HUDEP-2 (cell line): ENCODE measurements at regions not wholly inside any gene's neighbourhood (a gene's known extent, or its start where the extent isn't known, plus 50 kb on each side); places are given as distances from the start of the nearest gene placed in this dataset.

Source experiments
- DNase-seq, 76 experiments: peaks; one replicate each; lab custom pipeline; 2025; ENCODE audit not compliant: unreplicated experiment in 76 of 76; lab: John Stamatoyannopoulos, UW

DNA sequence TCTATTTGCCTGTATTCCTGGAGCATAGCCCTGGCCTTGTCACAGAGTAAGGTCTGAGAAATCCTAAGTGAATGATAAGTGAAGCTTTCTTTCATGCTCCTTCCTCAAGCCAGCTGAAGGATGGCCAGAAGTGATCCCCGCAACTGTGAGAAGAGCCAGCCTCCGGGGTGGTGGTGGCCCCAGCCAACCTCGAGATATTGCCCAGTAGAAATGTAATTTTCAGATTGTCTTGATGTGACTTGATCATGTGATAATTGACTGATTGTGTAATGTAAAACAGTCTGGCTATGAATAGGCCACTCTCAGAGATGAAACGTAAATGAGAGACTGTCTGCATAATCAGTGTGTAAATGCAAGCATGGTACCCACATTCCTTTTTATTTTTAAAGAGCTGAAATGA lies 242.4 kb upstream of the CAMK1G start:
- no peak for DNase-seq

DNA sequence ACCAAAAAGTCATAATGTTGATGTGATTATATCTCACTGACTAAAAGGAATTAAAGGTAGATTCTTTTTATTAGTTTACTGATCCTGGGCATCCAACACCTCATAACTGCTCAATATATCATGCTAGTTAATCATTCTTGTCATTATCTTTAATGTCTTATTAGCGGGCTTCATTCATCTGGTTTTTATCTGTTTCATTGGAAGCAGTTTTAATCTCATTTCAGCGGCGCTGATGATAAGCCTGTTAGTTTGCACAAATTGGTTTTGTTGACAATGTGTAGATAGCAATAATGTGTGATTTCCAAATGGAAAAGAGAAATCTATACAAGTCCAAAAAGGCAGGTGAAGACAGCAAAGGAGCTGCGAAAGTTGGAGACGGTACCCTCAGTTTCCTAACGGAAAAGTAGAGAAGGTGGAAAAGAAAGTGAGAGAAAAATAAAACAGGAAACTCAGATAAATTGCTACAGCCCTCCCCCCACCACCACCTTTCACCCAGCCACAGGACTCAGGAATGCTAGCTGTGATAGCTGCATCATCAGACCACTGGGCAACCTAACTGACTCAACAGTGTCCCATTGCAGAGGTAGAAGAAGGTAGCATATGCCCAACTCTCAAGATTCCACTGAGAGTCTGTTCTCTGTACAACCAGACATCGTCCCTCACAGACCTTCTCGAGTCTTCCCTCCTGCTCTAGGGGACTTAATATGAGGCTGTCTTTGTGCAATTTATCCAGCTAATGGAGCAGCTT lies 241.7 kb upstream of the CAMK1G start:
- no peak for DNase-seq

- DNase-seq = no peak
Measured at GRCh38 chr1:209342441-209343175, 240.9 kb upstream of the CAMK1G start.

DNA sequence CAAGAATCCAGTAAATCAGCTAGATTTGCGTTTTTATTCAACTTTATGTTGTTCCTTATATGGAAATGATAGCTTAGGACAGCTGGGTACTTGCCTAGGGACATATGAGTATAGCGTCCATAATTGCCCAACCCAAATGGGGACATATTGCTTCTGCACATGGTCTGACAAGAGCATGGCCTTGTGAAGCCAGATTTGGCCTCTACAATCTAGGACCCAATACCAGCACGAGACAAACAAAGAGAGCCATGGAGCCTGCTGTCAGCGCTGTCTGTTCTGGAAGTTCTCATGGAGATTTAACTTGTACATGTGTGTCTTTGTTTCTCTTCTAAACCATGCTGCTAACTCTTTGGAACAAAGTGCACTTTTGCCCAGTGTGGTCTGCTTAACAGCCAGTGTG lies 240.0 kb upstream of the CAMK1G start:
- DNase-seq = no peak

DNA sequence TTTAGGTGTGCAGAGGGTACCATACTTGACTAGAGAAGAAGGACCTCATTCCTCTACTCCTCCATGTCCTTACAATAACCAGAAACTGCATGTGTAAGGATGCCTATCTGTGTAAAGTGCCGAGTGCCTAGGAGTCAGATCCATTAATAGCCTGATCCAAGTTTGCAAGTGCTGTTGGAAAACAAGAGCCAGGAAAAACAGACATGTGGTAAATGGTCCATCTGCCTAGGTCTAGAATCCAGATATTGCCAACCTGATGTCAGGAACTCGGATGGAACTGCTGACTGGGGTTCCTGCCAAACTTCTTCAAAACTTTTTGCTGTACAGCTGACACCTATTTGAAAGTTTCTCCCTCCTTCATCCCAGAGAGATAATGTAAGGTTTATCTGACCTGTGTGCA lies 239.4 kb upstream of the CAMK1G start:
- no peak for DNase-seq

DNA sequence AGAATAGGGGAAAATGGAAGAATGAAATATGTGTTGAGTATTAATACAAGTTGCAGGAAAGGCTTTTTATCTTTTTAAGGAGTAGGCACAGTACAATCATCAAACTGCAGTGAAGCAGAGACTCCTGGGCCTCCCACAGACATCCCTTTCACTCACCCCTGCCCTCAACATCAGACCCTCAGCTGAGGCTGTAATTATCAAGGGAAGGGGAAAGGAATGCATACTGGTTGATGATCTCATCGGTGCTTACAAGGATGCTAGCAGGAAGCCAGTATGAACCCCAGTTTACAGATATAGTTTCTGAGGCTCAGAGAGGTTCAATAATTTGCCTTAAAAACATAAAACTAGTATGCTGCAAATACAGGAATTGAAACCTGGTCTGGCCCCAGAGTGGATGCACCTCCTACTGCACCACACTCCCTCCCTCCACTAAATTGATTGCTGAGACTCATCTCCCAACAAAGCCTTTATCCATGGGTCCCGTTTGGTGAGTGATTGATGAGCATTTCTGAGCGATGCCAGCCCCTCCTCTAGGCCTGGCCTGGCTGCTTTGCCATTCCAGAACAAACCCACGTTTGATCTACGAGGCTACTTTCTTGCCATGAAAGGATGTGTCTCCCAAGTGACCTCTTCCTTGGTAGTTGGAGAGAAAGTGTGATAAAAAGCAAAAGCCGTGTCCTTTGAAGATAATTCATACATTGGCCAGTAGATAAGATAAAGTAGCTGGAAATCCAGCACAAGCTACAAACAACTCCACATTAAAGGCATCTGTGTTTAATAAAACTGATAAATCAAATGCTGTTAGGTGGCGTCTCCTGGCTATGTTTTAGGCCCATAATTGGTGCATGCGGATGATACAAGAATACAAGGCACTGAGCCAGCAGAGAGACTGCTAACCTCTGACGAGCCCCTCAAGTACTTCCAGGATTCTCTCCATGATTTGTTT lies 233.9 kb upstream of the CAMK1G start:
- DNase-seq = no peak

DNA sequence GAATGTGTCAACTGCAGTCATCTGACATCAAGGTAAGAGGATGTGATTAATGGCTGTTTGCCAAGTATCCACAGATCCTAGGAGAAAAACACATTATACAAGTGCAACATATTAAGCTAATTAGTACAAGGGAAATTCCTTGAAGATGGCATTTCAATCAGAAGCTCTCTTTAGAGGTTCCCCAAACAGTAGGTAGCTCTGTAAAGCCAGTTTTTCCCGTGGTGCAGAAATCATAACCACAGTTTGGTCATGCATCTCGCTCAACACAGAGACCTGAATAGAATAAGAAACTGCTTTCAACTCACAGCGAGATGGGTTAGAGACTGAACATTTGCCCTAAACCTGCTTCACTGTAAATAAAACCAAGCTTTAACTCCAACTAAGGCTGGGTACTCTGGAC lies 230.5 kb upstream of the CAMK1G start:
- DNase-seq = no peak

GRCh38 chr1:209354111-209354839 lies 229.2 kb upstream of the CAMK1G start:
- DNase-seq = peak in 48 of 76 experiments; percentile 1 to 70 (median 22)

DNA sequence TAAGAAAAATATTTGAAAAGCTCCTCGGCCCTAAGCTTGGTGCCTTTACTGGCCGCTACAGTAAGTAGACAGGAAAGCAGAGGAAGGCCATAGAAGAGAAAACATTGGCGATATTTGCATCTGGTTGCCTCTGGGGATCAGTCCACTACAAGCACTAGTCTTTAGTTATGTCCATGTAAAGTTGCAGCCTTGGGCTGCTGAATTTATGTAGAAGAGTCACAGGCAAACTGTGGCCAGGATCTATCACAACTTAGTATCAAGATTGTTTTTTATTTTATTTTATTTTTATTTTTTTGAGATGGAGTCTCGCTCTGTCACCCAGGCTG lies 228.7 kb upstream of the CAMK1G start:
- no peak for DNase-seq

- no peak for DNase-seq
Measured at GRCh38 chr1:209355415-209355814, 228.1 kb upstream of the CAMK1G start.

DNA sequence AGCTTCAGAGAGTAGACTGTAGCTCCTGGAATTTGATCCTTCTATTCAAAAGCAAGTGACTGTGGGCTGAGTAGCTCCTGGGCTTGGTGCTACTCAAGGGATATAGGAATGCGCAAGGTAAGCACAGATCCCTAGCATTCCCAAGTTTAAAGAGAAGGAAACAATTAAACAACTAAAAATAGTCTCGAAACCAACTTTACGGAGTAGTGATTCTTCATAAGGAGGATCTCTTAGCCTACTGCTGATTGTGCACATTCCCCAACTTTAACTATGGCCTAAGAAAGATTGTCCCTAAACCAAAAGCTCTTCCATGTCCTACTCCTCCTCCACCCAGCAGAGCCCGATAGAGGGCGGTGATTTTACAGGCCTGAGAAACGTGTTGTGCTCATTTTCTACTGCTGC lies 226.5 kb upstream of the CAMK1G start:
- DNase-seq = no peak

GRCh38 chr1:209363112-209363511 lies 220.4 kb upstream of the CAMK1G start:
- no peak for DNase-seq

- no peak for DNase-seq
Measured at GRCh38 chr1:209364716-209365115, 218.8 kb upstream of the CAMK1G start.

DNA sequence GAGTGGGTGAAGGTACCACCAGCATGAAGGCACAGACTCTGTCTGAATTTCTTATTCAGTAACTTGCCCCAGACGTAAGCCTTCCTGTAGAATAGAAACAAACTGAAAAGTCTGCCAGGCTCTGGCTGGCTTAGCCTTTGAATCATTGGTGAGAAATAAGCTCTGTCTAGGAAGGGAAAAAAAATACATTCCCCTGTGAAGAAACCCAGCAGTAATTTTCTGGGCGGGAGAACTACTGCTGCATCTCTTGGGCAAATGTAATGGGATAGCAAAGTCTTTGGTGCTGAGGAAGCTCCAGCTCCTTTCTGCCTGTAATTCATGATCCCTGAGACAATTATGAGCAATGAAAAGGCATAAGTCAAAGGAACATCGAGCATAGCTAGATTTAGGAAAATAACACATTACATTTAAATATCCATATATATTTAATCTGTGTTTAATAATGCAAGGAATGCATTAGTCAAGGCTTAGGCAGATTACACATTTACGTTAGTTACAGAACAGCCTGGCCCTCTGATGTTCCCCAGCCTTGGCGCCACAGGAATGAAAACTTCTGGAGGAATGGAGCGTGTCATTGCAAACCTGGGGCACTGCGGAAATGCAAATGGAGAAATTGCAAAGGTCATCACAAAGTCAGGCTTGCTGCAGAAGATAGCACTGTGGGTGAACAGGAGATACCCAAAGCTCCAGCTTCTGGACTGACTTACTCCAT lies 216.3 kb upstream of the CAMK1G start:
- DNase-seq = no peak

DNA sequence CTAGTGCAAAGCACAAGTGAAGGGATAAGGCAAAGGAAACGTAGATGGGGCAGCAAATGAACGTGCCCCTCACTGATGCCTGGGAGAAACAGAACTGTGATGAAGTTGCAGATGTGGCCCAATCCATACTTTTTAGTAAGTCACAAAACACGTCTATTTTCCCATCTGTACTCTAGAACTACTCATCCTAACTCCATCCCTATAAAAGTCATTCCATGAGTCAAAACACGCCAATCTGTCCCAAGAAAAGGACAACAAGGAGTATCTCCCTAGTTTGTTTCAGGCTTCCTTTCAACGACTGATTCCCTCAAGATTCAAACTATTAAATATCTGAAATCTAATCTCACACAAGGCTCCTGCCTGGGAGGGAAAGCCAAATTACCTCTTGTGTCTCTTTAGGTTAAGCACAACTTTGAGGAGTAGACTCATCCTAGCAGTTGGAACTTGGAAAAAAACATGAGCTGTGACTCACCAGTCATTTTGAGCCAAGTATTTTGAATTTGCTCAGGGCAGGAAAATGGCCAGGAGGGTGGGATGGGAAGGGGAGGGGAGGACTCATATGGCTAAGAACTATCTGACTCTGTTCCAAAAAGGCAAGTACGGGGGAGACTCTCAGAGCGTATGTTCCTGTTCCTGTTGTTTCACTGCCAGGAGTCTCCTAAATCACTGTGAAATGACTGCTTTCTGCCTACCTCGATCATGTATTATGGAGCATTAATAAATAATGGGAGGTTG lies 214.5 kb upstream of the CAMK1G start:
- DNase-seq = no peak

DNA sequence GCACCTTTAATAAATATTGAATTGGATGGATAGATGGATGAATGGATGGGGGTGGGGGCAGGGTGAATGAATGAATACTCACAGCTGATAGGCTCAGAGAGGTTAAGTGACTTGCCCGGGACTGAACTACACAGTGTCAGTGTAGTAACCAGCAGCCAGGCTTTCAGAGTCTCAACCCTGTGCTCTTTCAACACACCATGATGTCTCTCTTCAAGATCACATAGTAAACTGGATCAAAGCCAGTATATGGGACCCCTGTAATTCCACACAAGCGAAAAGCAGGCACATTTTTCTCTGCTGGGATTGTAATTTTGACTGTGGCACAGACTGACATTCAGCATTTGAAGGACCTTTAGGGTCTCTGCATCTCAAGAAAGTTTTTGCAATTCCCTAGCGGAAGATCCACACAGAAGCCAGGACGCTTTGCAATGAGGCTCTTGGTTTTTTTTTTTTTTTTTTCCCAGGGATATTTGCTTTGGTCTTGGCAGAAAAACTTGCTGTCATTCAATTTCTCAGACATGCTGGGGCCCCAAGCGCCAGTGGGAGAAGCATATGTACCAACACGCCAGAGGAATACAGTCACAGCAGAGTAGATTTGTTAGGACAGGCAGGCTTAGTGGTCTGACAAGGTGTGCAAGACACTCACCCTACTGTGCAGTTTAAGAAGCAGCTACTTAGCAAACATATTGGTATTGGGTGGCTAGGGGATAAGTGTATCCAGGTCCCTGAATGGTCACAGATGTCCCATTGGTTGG lies 213.1 kb upstream of the CAMK1G start:
- DNase-seq = no peak

GRCh38 chr1:209375097-209375496 lies 208.4 kb upstream of the CAMK1G start:
- no peak for DNase-seq

- DNase-seq = no peak
Measured at GRCh38 chr1:209375671-209376365, 207.7 kb upstream of the CAMK1G start.
